BLaER1 treated with 17β-estradiol and CSF1 and Interleukin-3, amounts not matched to agents 10 nM and 100 nM (cell line): ENCODE measurements at regions not wholly inside any gene's neighbourhood (a gene's known extent, or its start where the extent isn't known, plus 50 kb on each side); places are given as distances from the start of the nearest gene placed in this dataset.

ENCODE experiments used
- H3K27ac ChIP-seq, 11 experiments: shearing (Covaris generic); formaldehyde crosslinking; 2 replicates each; pipeline ENCODE4 v1.8.1; 2022
- H3K27me3 ChIP-seq, 11 experiments: shearing (Covaris generic); formaldehyde crosslinking; 2 replicates each; pipeline ENCODE4 v1.8.1; 2022
- H3K36me3 ChIP-seq, 11 experiments: shearing (Covaris generic); formaldehyde crosslinking; 2 replicates each; pipeline ENCODE4 v1.8.1; 2022
- H3K4me1 ChIP-seq, 10 experiments: shearing (Covaris generic); formaldehyde crosslinking; 2 replicates each; pipeline ENCODE4 v1.8.1; 2022
- H3K4me2 ChIP-seq, 11 experiments: shearing (Covaris generic); formaldehyde crosslinking; 2 replicates each; pipeline ENCODE4 v1.8.1; 2022
- H3K4me3 ChIP-seq, 10 experiments: shearing (Covaris generic); formaldehyde crosslinking; 2 replicates each; pipeline ENCODE4 v1.8.1; 2022
- H3K9ac ChIP-seq, 11 experiments: shearing (Covaris generic); formaldehyde crosslinking; 2 replicates each; pipeline ENCODE4 v1.8.1; 2022
- H3K9me3 ChIP-seq, 11 experiments: shearing (Covaris generic); formaldehyde crosslinking; replicated peaks in 1 of 11; 2 replicates each; pipeline ENCODE4 v1.8.1; 2022
- H4K20me1 ChIP-seq, 11 experiments: shearing (Covaris generic); formaldehyde crosslinking; 2 replicates each; pipeline ENCODE4 v1.8.1; 2022
- Cebpa-rat ChIP-seq, 11 experiments: shearing (Covaris generic); IDR thresholded peaks; 2 replicates each; pipeline ENCODE4 v1.8.1; 2022

DNA sequence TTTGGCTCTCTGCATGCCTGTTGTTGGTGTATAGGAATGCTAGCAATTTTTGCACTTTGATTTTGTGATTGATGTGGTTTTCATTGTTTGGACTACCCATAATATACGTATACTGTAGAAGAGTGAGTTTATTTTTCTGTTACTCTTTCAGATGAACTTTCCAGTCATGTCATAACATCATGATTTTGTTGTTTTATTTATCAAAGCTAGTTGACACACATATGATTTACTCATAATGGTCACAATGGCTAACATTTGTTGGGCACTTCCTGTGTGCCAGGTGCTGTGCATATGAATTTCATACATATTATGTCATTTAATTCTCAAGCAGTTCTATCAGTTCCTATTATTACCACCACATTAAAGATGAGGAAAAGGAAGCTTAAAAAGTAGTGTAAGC lies 98.1 kb upstream of the GUCA2B start:
- peaks cover 27 to 52% (median 39%) of the 10 kb centered on the region in 11 experiments for H3K9me3 ChIP-seq
- no peak for TF ChIP-seq Cebpa-rat (IDR thresholded peaks at IDR 0.05)

DNA sequence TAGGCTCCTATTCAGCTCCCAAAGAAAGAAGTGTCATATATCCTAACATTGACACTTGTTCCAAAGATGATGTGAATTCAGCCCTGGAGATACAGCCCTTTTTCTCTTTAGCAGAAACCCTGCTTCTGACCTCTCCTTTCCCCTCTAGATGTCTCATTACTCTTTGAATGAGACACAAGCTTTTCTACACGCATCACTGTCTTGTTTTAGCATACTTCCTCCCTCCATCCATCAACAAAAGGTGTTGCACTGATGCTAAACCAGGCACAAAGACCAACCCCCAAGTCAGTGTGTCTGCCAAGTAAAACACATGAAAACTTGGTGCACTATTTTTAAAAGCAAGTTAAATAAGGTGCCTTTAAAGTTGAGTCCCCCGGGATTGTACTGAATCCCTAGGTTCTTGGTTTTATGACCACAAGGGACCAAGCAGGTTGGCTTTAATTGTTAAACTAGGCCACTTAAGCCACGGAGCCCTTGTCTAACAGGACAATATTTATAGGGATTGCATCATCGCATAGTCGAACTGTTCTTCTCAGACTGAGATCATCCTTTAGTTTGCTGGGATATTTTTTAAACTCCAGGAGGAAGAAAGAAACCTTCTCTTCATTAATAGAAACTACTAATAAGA lies 101.0 kb upstream of the GUCA2B start:
- peaks cover 11 to 31% (median 19%) of the 10 kb centered on the region in 11 experiments for H3K9me3 ChIP-seq
- no peak overlapping the region for H3K4me3 ChIP-seq
- H3K27me3 ChIP-seq: no peaks in the 10 kb centered on the region
- H4K20me1 ChIP-seq: no peaks in the 10 kb centered on the region
- H3K4me2 ChIP-seq: peak overlapping the region in 5 of 11 experiments; percentile 15 to 58 (median 26); a peak in 9 of 22 replicates
- H3K9ac ChIP-seq: no peak overlapping the region
- peaks cover 0 to 16% (median 8%) of the 10 kb centered on the region in 10 experiments; a peak in 10 of 20 replicates for H3K4me1 ChIP-seq
- TF ChIP-seq Cebpa-rat (IDR thresholded peaks at IDR 0.05): peak in 3 of 11 experiments; percentile 23 to 56 (median 47); a peak in 3 of 22 replicates
- H3K27ac ChIP-seq: no peak overlapping the region
- no peaks in the 10 kb centered on the region for H3K36me3 ChIP-seq

More for the DNA sequence above, 98.1 kb upstream of the GUCA2B start:
- Histone ChIP-seq H4K20me1 (no peaks in the 10 kb centered on the region), H3K36me3 (peaks cover 0 to 5% (median 0%) of the 10 kb centered on the region in 11 experiments; a peak in 1 of 22 replicates), H3K9ac (no peak overlapping the region), H3K4me3 (no peak overlapping the region), H3K27ac (no peak overlapping the region), H3K4me2 (no peak overlapping the region), H3K27me3 (no peaks in the 10 kb centered on the region), H3K4me1 (peaks cover 0 to 16% (median 8%) of the 10 kb centered on the region in 10 experiments; a peak in 10 of 20 replicates)

DNA sequence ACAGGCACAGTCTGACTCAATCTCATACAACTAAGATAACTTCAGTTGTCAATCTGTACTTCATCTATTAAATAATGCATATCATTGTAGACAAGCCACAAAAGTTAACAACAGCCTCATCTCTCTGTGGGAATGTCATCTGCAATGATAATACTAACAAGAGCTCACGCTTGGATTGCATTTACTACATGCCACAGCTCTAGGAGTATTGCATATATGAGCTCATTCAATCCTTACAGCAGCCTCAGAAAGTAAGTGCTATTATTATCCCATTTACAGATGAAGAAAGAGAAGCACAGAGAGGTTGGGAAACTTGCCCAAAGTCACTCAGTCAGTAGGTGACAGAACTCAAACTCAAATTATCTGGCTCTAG lies 105.7 kb upstream of the GUCA2B start:
- H3K9ac ChIP-seq: no peak overlapping the region
- H3K27me3 ChIP-seq: no peaks in the 10 kb centered on the region
- no peak overlapping the region for H3K27ac ChIP-seq
- TF ChIP-seq Cebpa-rat (IDR thresholded peaks at IDR 0.05): no peak
- H4K20me1 ChIP-seq: no peaks in the 10 kb centered on the region
- H3K4me1 ChIP-seq: peaks cover 0 to 14% (median 8%) of the 10 kb centered on the region in 10 experiments; a peak in 10 of 20 replicates
- H3K4me2 ChIP-seq: no peak overlapping the region
- H3K4me3 ChIP-seq: no peak overlapping the region
- no peaks in the 10 kb centered on the region for H3K9me3 ChIP-seq
- H3K36me3 ChIP-seq: no peaks in the 10 kb centered on the region

DNA sequence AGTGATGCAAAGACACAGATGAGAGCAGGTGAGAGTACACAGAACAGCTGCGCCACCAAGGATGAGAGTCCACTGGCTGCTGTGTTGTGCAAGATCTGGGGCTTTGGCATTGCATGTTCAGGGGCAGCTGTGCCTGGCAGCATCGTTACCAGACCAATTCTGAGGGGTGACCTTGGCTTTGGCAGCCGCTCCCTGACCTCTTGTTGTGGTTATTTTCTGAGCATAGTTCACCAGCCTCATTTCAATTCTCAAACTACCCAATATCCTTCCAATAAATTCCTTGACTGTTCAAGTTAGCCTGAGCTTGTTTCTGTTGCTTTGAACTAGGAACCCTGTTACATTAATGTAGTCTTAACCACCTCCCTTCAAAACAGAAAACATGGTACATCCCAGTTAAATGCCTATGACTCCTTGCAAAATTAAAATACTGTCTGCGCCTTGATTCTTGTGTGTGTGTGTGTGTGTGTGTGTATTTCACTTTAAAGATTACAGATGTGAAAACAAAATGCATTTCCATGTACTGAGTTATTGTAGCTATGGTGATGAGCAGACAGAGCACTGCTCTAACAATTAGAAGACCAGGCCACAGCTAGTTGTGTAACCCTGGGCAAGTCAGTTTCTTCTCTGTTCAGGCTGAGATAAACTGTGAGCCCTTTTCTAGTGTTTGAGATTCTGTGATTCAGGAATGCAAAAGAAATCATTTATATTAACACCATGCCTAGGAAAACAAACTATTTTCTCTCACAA lies 106.3 kb upstream of the GUCA2B start:
- no peak overlapping the region for H3K4me2 ChIP-seq
- H3K9me3 ChIP-seq: no peaks in the 10 kb centered on the region
- no peaks in the 10 kb centered on the region for H4K20me1 ChIP-seq
- H3K4me3 ChIP-seq: no peak overlapping the region
- no peak overlapping the region for H3K9ac ChIP-seq
- H3K27me3 ChIP-seq: no peaks in the 10 kb centered on the region
- H3K36me3 ChIP-seq: no peaks in the 10 kb centered on the region
- no peak overlapping the region for H3K27ac ChIP-seq
- TF ChIP-seq Cebpa-rat (IDR thresholded peaks at IDR 0.05): no peak
- H3K4me1 ChIP-seq: peaks cover 0 to 8% (median 4%) of the 10 kb centered on the region in 10 experiments; a peak in 10 of 20 replicates

DNA sequence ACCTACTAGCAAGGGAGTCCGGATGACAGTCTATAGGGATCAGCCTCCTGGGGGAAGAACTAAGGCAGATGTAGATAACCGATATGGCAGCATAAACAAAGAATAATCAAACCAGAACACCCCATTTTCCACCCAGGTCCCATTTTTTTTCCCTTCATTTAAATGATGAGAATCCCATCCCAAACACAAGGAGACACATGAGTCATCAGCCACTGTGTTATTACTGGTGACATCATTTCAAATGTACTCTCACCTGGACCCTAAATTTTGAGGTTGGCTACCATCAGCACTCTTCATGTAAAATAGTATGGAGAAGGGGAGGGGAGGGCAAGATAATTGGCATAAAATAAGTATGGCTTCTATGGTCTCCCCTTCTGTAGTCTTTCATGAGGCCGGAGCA lies 108.9 kb upstream of the GUCA2B start:
- TF ChIP-seq Cebpa-rat (IDR thresholded peaks at IDR 0.05): no peak
- H3K4me2 ChIP-seq: no peak overlapping the region

DNA sequence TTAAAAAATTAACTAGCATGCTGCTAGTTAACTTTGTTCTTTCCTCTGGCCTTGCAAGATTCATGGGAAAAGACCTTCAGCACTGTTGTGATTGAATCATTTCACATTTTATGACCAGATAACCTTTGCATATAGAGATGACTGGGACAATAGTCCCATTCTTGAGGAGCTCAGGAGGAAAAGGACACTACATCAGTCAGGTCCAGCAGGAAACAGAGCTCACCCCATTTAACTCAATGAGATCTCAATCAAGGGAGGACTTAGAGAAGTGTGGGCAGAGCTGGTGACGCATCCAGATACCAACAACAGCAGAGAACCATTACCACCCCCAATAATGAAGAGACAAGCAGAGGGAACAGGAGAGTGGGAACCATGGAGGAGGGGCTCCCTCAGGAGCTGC lies 109.4 kb upstream of the GUCA2B start:
- Histone ChIP-seq H4K20me1 (no peaks in the 10 kb centered on the region), H3K36me3 (no peaks in the 10 kb centered on the region), H3K4me3 (no peak overlapping the region), H3K9me3 (no peaks in the 10 kb centered on the region), H3K4me2 (no peak overlapping the region), H3K4me1 (no peaks in the 10 kb centered on the region), H3K27ac (no peak overlapping the region), H3K27me3 (no peaks in the 10 kb centered on the region), H3K9ac (no peak overlapping the region)
- no peak for TF ChIP-seq Cebpa-rat (IDR thresholded peaks at IDR 0.05)

More for the DNA sequence above, 108.9 kb upstream of the GUCA2B start:
- no peak overlapping the region for H3K27ac ChIP-seq
- H3K4me3 ChIP-seq: no peak overlapping the region
- H3K9me3 ChIP-seq: no peaks in the 10 kb centered on the region
- no peaks in the 10 kb centered on the region for H3K27me3 ChIP-seq
- H3K9ac ChIP-seq: no peak overlapping the region
- H3K36me3 ChIP-seq: no peaks in the 10 kb centered on the region
- no peaks in the 10 kb centered on the region for H3K4me1 ChIP-seq
- H4K20me1 ChIP-seq: no peaks in the 10 kb centered on the region

DNA sequence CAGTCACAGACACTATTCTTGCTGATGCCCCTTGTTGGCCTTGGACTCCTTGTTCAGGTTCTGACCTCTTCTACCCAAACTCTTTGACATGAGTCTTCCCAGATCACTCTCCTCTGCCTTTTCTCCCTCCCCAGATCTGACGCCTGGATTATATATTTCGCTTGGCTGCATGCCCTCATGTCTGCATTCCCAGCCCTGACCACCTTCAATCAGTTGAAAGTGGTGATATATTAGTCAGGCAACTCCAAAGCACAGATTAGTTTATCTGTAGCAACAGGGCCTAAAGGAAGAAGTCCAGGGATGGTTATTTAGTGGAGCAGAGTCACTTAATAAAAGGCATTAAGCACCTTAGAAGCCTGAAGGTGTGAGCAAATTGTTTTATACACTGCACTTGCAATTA lies 110.0 kb upstream of the GUCA2B start:
- no peak overlapping the region for H3K4me2 ChIP-seq
- no peak for TF ChIP-seq Cebpa-rat (IDR thresholded peaks at IDR 0.05)
- H3K27me3 ChIP-seq: no peaks in the 10 kb centered on the region
- H3K36me3 ChIP-seq: no peaks in the 10 kb centered on the region
- H3K4me1 ChIP-seq: no peaks in the 10 kb centered on the region
- H3K9me3 ChIP-seq: no peaks in the 10 kb centered on the region
- H3K4me3 ChIP-seq: no peak overlapping the region
- H3K9ac ChIP-seq: no peak overlapping the region
- no peaks in the 10 kb centered on the region for H4K20me1 ChIP-seq
- H3K27ac ChIP-seq: no peak overlapping the region

DNA sequence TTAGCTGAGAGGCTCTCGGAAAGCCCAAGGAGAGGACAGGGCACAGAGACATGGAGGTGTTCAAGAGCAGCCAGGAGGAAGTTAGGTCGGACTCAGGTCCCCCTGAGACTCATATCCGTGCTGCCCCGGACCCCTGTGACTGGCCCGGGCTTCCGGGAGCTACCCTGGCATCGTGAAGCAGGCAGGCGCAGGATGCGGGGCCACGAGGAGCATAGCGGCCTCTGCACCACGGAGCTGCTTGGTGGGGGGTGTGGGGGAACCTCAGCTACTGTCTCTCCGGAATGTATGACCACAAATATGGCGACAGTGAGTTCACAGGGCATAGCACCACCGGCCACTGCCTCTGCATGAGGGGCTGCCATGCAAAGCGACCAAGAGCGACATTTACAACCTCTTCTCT lies 112.2 kb upstream of the GUCA2B start:
- no peaks in the 10 kb centered on the region for H3K36me3 ChIP-seq
- H3K9me3 ChIP-seq: no peaks in the 10 kb centered on the region
- no peaks in the 10 kb centered on the region for H4K20me1 ChIP-seq
- no peaks in the 10 kb centered on the region for H3K27me3 ChIP-seq
- H3K4me3 ChIP-seq: no peak overlapping the region
- TF ChIP-seq Cebpa-rat (IDR thresholded peaks at IDR 0.05): no peak
- no peak overlapping the region for H3K4me2 ChIP-seq
- no peak overlapping the region for H3K9ac ChIP-seq
- peaks cover 0 to 6% (median 5%) of the 10 kb centered on the region in 10 experiments; a peak in 10 of 20 replicates for H3K4me1 ChIP-seq
- no peak overlapping the region for H3K27ac ChIP-seq

DNA sequence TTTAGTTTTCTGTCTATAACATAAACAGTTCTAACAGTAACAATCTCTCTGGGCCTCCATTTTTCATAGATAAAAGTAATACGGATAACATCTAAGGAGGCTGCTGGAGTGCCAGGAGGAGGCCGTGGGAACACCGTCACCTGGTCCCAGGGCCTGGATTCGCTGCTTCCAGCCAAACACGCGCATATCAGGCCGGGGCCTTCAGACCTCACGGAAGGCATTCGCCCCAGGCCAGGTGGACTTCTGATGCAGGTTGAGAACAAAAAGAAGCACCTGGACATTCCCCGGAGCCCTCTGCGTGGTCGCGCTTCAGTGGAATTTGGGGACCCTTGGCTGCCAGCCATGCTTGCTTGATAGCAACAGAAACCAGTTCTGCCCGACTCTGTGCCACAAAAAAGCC lies 113.1 kb upstream of the GUCA2B start:
- H3K27me3 ChIP-seq: peaks cover 0 to under 1% (median 0%) of the 10 kb centered on the region in 11 experiments; a peak in 2 of 22 replicates
- no peak for TF ChIP-seq Cebpa-rat (IDR thresholded peaks at IDR 0.05)

More for the DNA sequence above, 113.1 kb upstream of the GUCA2B start:
- no peak overlapping the region for H3K27ac ChIP-seq
- H3K9ac ChIP-seq: no peak overlapping the region
- H3K9me3 ChIP-seq: no peaks in the 10 kb centered on the region
- H3K36me3 ChIP-seq: no peaks in the 10 kb centered on the region
- peaks cover 0 to 7% (median 5%) of the 10 kb centered on the region in 10 experiments; a peak in 13 of 20 replicates for H3K4me1 ChIP-seq
- no peaks in the 10 kb centered on the region for H4K20me1 ChIP-seq
- H3K4me2 ChIP-seq: no peak overlapping the region
- H3K4me3 ChIP-seq: no peak overlapping the region
